ENCODE measurements at regions not wholly inside any gene's neighbourhood (a gene's known extent, or its start where the extent isn't known, plus 50 kb on each side); places are given as distances from the start of the nearest gene placed in this dataset.

- no peak overlapping the region for H3K4me2 ChIP-seq (ENCODE audit: low read length)
- H3K27ac ChIP-seq (ENCODE audit: low read depth, low read length), result no peak overlapping the region
- H4K5ac ChIP-seq (ENCODE audit: low read length), result no peak overlapping the region
Measured at GRCh38 chr3:67215690-67216089, 217.6 kb downstream of the KBTBD8 start.

GRCh38 chr3:67227030-67227429, 228.9 kb downstream of the KBTBD8 start:
- H3K4me3 ChIP-seq (ENCODE audit: low read length), result no peak overlapping the region
- no peak overlapping the region for H2AK5ac ChIP-seq (ENCODE audit: low read length)
- no peak overlapping the region for H2BK5ac ChIP-seq (ENCODE audit: low read length)
- H3K27ac ChIP-seq (ENCODE audit: low read depth, low read length), result no peak overlapping the region
- H3K4me1 ChIP-seq (ENCODE audit: control insufficient read depth, low read depth, low read length), result no peaks in the 10 kb centered on the region
- no peaks in the 10 kb centered on the region for H3K27me3 ChIP-seq (ENCODE audit: insufficient read depth, low read length, poor library complexity)
- no peak overlapping the region for H4K5ac ChIP-seq (ENCODE audit: low read length)
- H3K18ac ChIP-seq (ENCODE audit: low read length), result no peak overlapping the region
- no CpG with 5 or more reads among the region's 1 CpG for WGBS (ENCODE audit: extremely low coverage, insufficient coverage, low lambda C conversion rate)
- no peaks in the 10 kb centered on the region for H3K79me2 ChIP-seq (ENCODE audit: control insufficient read depth, insufficient read depth, low read length)
- no peak overlapping the region for H3K4ac ChIP-seq (ENCODE audit: low read depth, low read length)
- no peaks in the 10 kb centered on the region for H3K36me3 ChIP-seq (ENCODE audit: control insufficient read depth, insufficient read depth, low read length)
- DNase-seq, result no peak
- no peak overlapping the region for H3K9ac ChIP-seq (ENCODE audit: low read length)
- H2BK120ac ChIP-seq (ENCODE audit: low read depth, low read length), result no peak overlapping the region
- H3K79me1 ChIP-seq (ENCODE audit: low read length), result no peaks in the 10 kb centered on the region
- no peak overlapping the region for H3K56ac ChIP-seq (ENCODE audit: low read length)
- H3K23ac ChIP-seq (ENCODE audit: low read length), result no peak overlapping the region
- no peak overlapping the region for H4K8ac ChIP-seq (ENCODE audit: low read depth, low read length)
- no peak overlapping the region for H3K4me2 ChIP-seq (ENCODE audit: low read length)
- H2BK15ac ChIP-seq (replicated peaks; ENCODE audit: low read depth), result no peak overlapping the region

More at GRCh38 chr3:67215690-67216089, 217.6 kb downstream of the KBTBD8 start:
- no peak overlapping the region for H3K4ac ChIP-seq (ENCODE audit: low read depth, low read length)
- H3K18ac ChIP-seq (ENCODE audit: low read length), result no peak overlapping the region
- H3K79me1 ChIP-seq (ENCODE audit: low read length), result no peaks in the 10 kb centered on the region
- H2BK5ac ChIP-seq (ENCODE audit: low read length), result no peak overlapping the region
- no peaks in the 10 kb centered on the region for H3K4me1 ChIP-seq (ENCODE audit: control insufficient read depth, low read depth, low read length)
- no peak overlapping the region for H3K9ac ChIP-seq (ENCODE audit: low read length)
- no peak overlapping the region for H3K23ac ChIP-seq (ENCODE audit: low read length)
- H2AK5ac ChIP-seq (ENCODE audit: low read length), result no peak overlapping the region
- no peak overlapping the region for H3K56ac ChIP-seq (ENCODE audit: low read length)
- no peak overlapping the region for H4K8ac ChIP-seq (ENCODE audit: low read depth, low read length)
- H2BK120ac ChIP-seq (ENCODE audit: low read depth, low read length), result no peak overlapping the region
- H3K27me3 ChIP-seq (ENCODE audit: insufficient read depth, low read length, poor library complexity), result no peaks in the 10 kb centered on the region
- no peak overlapping the region for H3K4me3 ChIP-seq (ENCODE audit: low read length)
- DNase-seq, result no peak
- H2BK15ac ChIP-seq (replicated peaks; ENCODE audit: low read depth), result no peak overlapping the region
- H3K36me3 ChIP-seq (ENCODE audit: control insufficient read depth, insufficient read depth, low read length), result no peaks in the 10 kb centered on the region
- no peaks in the 10 kb centered on the region for H3K79me2 ChIP-seq (ENCODE audit: control insufficient read depth, insufficient read depth, low read length)

GRCh38 chr3:67228136-67228535, 230.0 kb downstream of the KBTBD8 start:
- H2BK5ac ChIP-seq (ENCODE audit: low read length), result no peak overlapping the region
- no peaks in the 10 kb centered on the region for H3K27me3 ChIP-seq (ENCODE audit: insufficient read depth, low read length, poor library complexity)
- WGBS (ENCODE audit: extremely low coverage, insufficient coverage, low lambda C conversion rate), result no CpG with 5 or more reads among the region's 8 CpGs
- H3K4me3 ChIP-seq (ENCODE audit: low read length), result no peak overlapping the region
- no peak overlapping the region for H3K9ac ChIP-seq (ENCODE audit: low read length)
- no peaks in the 10 kb centered on the region for H3K79me2 ChIP-seq (ENCODE audit: control insufficient read depth, insufficient read depth, low read length)
- no peak overlapping the region for H4K8ac ChIP-seq (ENCODE audit: low read depth, low read length)
- H3K18ac ChIP-seq (ENCODE audit: low read length), result no peak overlapping the region
- H3K4ac ChIP-seq (ENCODE audit: low read depth, low read length), result no peak overlapping the region
- H3K4me2 ChIP-seq (ENCODE audit: low read length), result no peak overlapping the region
- H3K36me3 ChIP-seq (ENCODE audit: control insufficient read depth, insufficient read depth, low read length), result no peaks in the 10 kb centered on the region
- H2AK5ac ChIP-seq (ENCODE audit: low read length), result no peak overlapping the region
- no peak overlapping the region for H2BK120ac ChIP-seq (ENCODE audit: low read depth, low read length)
- no peak overlapping the region for H2BK15ac ChIP-seq (replicated peaks; ENCODE audit: low read depth)
- no peak overlapping the region for H3K27ac ChIP-seq (ENCODE audit: low read depth, low read length)
- H3K56ac ChIP-seq (ENCODE audit: low read length), result no peak overlapping the region
- H3K4me1 ChIP-seq (ENCODE audit: control insufficient read depth, low read depth, low read length), result no peaks in the 10 kb centered on the region
- DNase-seq, result no peak
- no peak overlapping the region for H3K23ac ChIP-seq (ENCODE audit: low read length)
- no peak overlapping the region for H4K5ac ChIP-seq (ENCODE audit: low read length)
- H3K79me1 ChIP-seq (ENCODE audit: low read length), result no peaks in the 10 kb centered on the region

GRCh38 chr3:67232642-67233041, 234.5 kb downstream of the KBTBD8 start:
- Histone ChIP-seq H3K27ac (ENCODE audit: low read depth, low read length) (no peak overlapping the region), H2AK5ac (ENCODE audit: low read length) (no peak overlapping the region), H3K56ac (ENCODE audit: low read length) (no peak overlapping the region), H3K4ac (ENCODE audit: low read depth, low read length) (no peak overlapping the region), H2BK5ac (ENCODE audit: low read length) (no peak overlapping the region), H3K9ac (ENCODE audit: low read length) (no peak overlapping the region), H3K23ac (ENCODE audit: low read length) (no peak overlapping the region), H3K4me2 (ENCODE audit: low read length) (no peak overlapping the region), H3K79me1 (ENCODE audit: low read length) (no peaks in the 10 kb centered on the region), H3K79me2 (ENCODE audit: control insufficient read depth, insufficient read depth, low read length) (no peaks in the 10 kb centered on the region), H3K27me3 (ENCODE audit: insufficient read depth, low read length, poor library complexity) (no peaks in the 10 kb centered on the region), H3K4me1 (ENCODE audit: control insufficient read depth, low read depth, low read length) (no peaks in the 10 kb centered on the region), H4K5ac (ENCODE audit: low read length) (no peak overlapping the region), H4K8ac (ENCODE audit: low read depth, low read length) (no peak overlapping the region), H2BK120ac (ENCODE audit: low read depth, low read length) (no peak overlapping the region), H3K4me3 (ENCODE audit: low read length) (no peak overlapping the region), H3K18ac (ENCODE audit: low read length) (no peak overlapping the region), H2BK15ac (replicated peaks; ENCODE audit: low read depth) (no peak overlapping the region), H3K36me3 (ENCODE audit: control insufficient read depth, insufficient read depth, low read length) (no peaks in the 10 kb centered on the region)
- DNase-seq, result no peak
- no CpG with 5 or more reads among the region's 3 CpGs for WGBS (ENCODE audit: extremely low coverage, insufficient coverage, low lambda C conversion rate)

- H2AK5ac ChIP-seq (ENCODE audit: low read length), result no peak overlapping the region
- no peak overlapping the region for H2BK5ac ChIP-seq (ENCODE audit: low read length)
- no peak overlapping the region for H2BK120ac ChIP-seq (ENCODE audit: low read depth, low read length)
- H3K36me3 ChIP-seq (ENCODE audit: control insufficient read depth, insufficient read depth, low read length), result no peaks in the 10 kb centered on the region
- H3K4me2 ChIP-seq (ENCODE audit: low read length), result no peak overlapping the region
- H3K27ac ChIP-seq (ENCODE audit: low read depth, low read length), result no peak overlapping the region
- H3K4me1 ChIP-seq (ENCODE audit: control insufficient read depth, low read depth, low read length), result no peaks in the 10 kb centered on the region
- no peaks in the 10 kb centered on the region for H3K27me3 ChIP-seq (ENCODE audit: insufficient read depth, low read length, poor library complexity)
- no peak overlapping the region for H3K9ac ChIP-seq (ENCODE audit: low read length)
- H4K8ac ChIP-seq (ENCODE audit: low read depth, low read length), result no peak overlapping the region
- no peaks in the 10 kb centered on the region for H3K79me2 ChIP-seq (ENCODE audit: control insufficient read depth, insufficient read depth, low read length)
- WGBS (ENCODE audit: extremely low coverage, insufficient coverage, low lambda C conversion rate), result no CpG with 5 or more reads among the region's 2 CpGs
- no peak overlapping the region for H3K23ac ChIP-seq (ENCODE audit: low read length)
- H3K56ac ChIP-seq (ENCODE audit: low read length), result no peak overlapping the region
- no peak overlapping the region for H3K4ac ChIP-seq (ENCODE audit: low read depth, low read length)
- H3K79me1 ChIP-seq (ENCODE audit: low read length), result no peaks in the 10 kb centered on the region
- H4K5ac ChIP-seq (ENCODE audit: low read length), result no peak overlapping the region
- no peak overlapping the region for H2BK15ac ChIP-seq (replicated peaks; ENCODE audit: low read depth)
- DNase-seq, result no peak
- no peak overlapping the region for H3K18ac ChIP-seq (ENCODE audit: low read length)
- no peak overlapping the region for H3K4me3 ChIP-seq (ENCODE audit: low read length)
Measured at GRCh38 chr3:67239353-67239752, 241.2 kb downstream of the KBTBD8 start.

GRCh38 chr3:67241084-67241483, 243.0 kb downstream of the KBTBD8 start:
- H3K79me2 ChIP-seq (ENCODE audit: control insufficient read depth, insufficient read depth, low read length), result no peaks in the 10 kb centered on the region
- H3K4me1 ChIP-seq (ENCODE audit: control insufficient read depth, low read depth, low read length), result no peaks in the 10 kb centered on the region
- H2BK5ac ChIP-seq (ENCODE audit: low read length), result no peak overlapping the region
- no peak overlapping the region for H3K4me3 ChIP-seq (ENCODE audit: low read length)
- no peak overlapping the region for H2BK120ac ChIP-seq (ENCODE audit: low read depth, low read length)
- H4K5ac ChIP-seq (ENCODE audit: low read length), result no peak overlapping the region
- no peak overlapping the region for H3K4ac ChIP-seq (ENCODE audit: low read depth, low read length)
- H2BK15ac ChIP-seq (replicated peaks; ENCODE audit: low read depth), result no peak overlapping the region
- H3K79me1 ChIP-seq (ENCODE audit: low read length), result no peaks in the 10 kb centered on the region
- no peaks in the 10 kb centered on the region for H3K27me3 ChIP-seq (ENCODE audit: insufficient read depth, low read length, poor library complexity)
- no CpG with 5 or more reads among the region's 4 CpGs for WGBS (ENCODE audit: extremely low coverage, insufficient coverage, low lambda C conversion rate)
- H3K36me3 ChIP-seq (ENCODE audit: control insufficient read depth, insufficient read depth, low read length), result no peaks in the 10 kb centered on the region
- H3K9ac ChIP-seq (ENCODE audit: low read length), result no peak overlapping the region
- DNase-seq, result peak; percentile 10
- H3K23ac ChIP-seq (ENCODE audit: low read length), result no peak overlapping the region
- no peak overlapping the region for H2AK5ac ChIP-seq (ENCODE audit: low read length)
- no peak overlapping the region for H3K4me2 ChIP-seq (ENCODE audit: low read length)
- no peak overlapping the region for H3K18ac ChIP-seq (ENCODE audit: low read length)
- no peak overlapping the region for H3K27ac ChIP-seq (ENCODE audit: low read depth, low read length)
- no peak overlapping the region for H3K56ac ChIP-seq (ENCODE audit: low read length)
- no peak overlapping the region for H4K8ac ChIP-seq (ENCODE audit: low read depth, low read length)

Measured in mesendoderm (in vitro differentiated cells).